A673 (cell line): ENCODE measurements at regions not wholly inside any gene's neighbourhood (a gene's known extent, or its start where the extent isn't known, plus 50 kb on each side); places are given as distances from the start of the nearest gene placed in this dataset.

Experiments
- BruUV-seq: library from RNA; stranded (reverse); fragments of 400-500 nt; replicated peaks from 2 replicates; lab custom pipeline; 2021; lab: Mats Ljungman, UMichigan
- CTCF ChIA-PET: fragments of 300-600 bp; sonication (Branson Sonifier 250); formaldehyde crosslinking; loops from one replicate; lab custom pipeline; 2022; ENCODE audit warnings: antibody characterized with exemption; lab: Charles Lee
- POLR2A ChIA-PET: fragments of 300-600 bp; sonication (Branson Sonifier 250); formaldehyde crosslinking; loops from one replicate; lab custom pipeline; 2022; ENCODE audit warnings: antibody characterized with exemption; ENCODE audit not compliant: low non-redundant PET; lab: Charles Lee
- DNase-seq: peaks from one replicate; pipeline ENCODE4 v3.0.0-alpha.2; 2015; ENCODE audit warnings: low spot score
- H3K27ac ChIP-seq: fragments of 200-600 bp; sonication (generic); 2 replicates; pipeline ENCODE4 v1.5.1; 2016; ENCODE audit warnings: mixed run types, low read depth, mild to moderate bottlenecking, mixed read lengths, antibody characterized with exemption, low read length; ENCODE audit not compliant: poor library complexity, severe bottlenecking
- H3K27me3 ChIP-seq: fragments of 200-600 bp; sonication (generic); replicated peaks from 2 replicates; pipeline ENCODE4 v1.6.1; 2017; ENCODE audit warnings: mixed run types, low read depth, mild to moderate bottlenecking, mixed read lengths, antibody characterized with exemption, low read length; ENCODE audit not compliant: insufficient read depth, poor library complexity
- H3K36me3 ChIP-seq: fragments of 200-600 bp; sonication (generic); 2 replicates; pipeline ENCODE4 v1.6.1; 2016; ENCODE audit warnings: mixed run types, mild to moderate bottlenecking, mixed read lengths, antibody characterized with exemption, low read length; ENCODE audit not compliant: insufficient read depth, poor library complexity, severe bottlenecking
- H3K4me1 ChIP-seq: fragments of 200-600 bp; sonication (generic); 2 replicates; pipeline ENCODE4 v1.6.1; 2017; ENCODE audit warnings: mixed run types, mild to moderate bottlenecking, mixed read lengths, antibody characterized with exemption, low read length; ENCODE audit not compliant: insufficient read depth, poor library complexity, severe bottlenecking
- H3K4me3 ChIP-seq: fragments of 200-600 bp; sonication (generic); 2 replicates; pipeline ENCODE4 v1.5.1; 2016; ENCODE audit warnings: low read depth, mixed run types, mild to moderate bottlenecking, mixed read lengths, low read length; ENCODE audit not compliant: poor library complexity, severe bottlenecking
- H3K9me3 ChIP-seq: fragments of 200-600 bp; sonication (generic); 2 replicates; pipeline ENCODE4 v1.6.1; 2016; ENCODE audit warnings: mixed run types, low read depth, mild to moderate bottlenecking, mixed read lengths, antibody characterized with exemption, low read length; ENCODE audit not compliant: poor library complexity, severe bottlenecking
- EZH2 ChIP-seq: fragments of 200-600 bp; sonication (generic); IDR thresholded peaks from 2 replicates; pipeline ENCODE4 v1.6.1; 2017; ENCODE audit warnings: borderline replicate concordance, low read depth, mild to moderate bottlenecking, mixed read lengths, antibody characterized with exemption, low read length; ENCODE audit not compliant: poor library complexity, severe bottlenecking
- intact Hi-C: fragments of 100-400 bp; cut with micrococcal nuclease; formaldehyde crosslinking; loops from one replicate; pipeline ENCODE4 v1.10.0; 2022; ENCODE audit not compliant: unreplicated experiment
- TF ChIP-seq, protein P1 (sequence below): fragments of 300-800, 200-600 bp; sonication (generic); conservative IDR thresholded peaks from 2 replicates; pipeline ENCODE4 v1.5.1; 2017; ENCODE audit warnings: low read depth, mild to moderate bottlenecking, antibody characterized with exemption, low read length, moderate library complexity, mixed read lengths

DNA sequence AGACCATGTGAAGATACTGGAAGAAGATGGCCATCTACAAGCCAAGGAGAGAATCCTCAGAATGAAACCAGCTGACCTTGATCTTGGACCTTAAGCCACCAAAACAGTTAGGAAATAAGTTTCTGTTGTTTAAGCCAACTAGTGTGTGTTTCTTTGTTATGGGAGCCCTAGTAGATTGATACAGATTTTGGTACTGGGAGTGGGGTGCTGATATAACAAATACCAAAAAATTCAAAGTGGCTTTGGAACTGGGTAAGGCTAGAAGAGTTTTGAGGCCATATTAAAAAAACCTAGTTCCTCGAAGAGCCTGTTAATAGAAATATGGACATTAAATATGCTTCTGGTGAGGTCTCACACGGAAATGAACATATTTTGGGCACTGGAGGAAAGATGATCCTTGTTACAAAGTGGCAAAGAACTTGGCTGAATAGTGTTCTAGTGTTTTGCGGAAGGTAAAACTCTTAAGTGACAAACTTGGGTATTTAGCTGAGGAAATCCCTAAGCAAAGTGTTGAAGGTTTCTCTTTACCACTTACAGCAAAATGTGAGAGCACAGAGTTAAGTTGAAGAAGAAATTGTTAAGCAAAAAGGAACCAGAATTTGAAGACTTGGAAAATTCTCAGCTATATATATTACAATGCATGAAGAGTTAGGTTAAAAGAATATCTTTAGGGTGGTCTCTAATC, 55.1 kb upstream of the CD83 start:
- H3K27ac ChIP-seq = no peak overlapping the region
- H3K27me3 ChIP-seq = no peaks in the 10 kb centered on the region
- CTCF ChIA-PET = no interaction called here
- BruUV-seq = no TSS peak
- intact Hi-C loops = no loop called here
- H3K9me3 ChIP-seq = peaks cover 4% of the 10 kb centered on the region
- DNase-seq = no peak
- no peaks in the 10 kb centered on the region for H3K4me1 ChIP-seq
- TF ChIP-seq, protein P1, sequence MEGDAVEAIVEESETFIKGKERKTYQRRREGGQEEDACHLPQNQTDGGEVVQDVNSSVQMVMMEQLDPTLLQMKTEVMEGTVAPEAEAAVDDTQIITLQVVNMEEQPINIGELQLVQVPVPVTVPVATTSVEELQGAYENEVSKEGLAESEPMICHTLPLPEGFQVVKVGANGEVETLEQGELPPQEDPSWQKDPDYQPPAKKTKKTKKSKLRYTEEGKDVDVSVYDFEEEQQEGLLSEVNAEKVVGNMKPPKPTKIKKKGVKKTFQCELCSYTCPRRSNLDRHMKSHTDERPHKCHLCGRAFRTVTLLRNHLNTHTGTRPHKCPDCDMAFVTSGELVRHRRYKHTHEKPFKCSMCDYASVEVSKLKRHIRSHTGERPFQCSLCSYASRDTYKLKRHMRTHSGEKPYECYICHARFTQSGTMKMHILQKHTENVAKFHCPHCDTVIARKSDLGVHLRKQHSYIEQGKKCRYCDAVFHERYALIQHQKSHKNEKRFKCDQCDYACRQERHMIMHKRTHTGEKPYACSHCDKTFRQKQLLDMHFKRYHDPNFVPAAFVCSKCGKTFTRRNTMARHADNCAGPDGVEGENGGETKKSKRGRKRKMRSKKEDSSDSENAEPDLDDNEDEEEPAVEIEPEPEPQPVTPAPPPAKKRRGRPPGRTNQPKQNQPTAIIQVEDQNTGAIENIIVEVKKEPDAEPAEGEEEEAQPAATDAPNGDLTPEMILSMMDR = no peak
- TF ChIP-seq EZH2 = no peak
- POLR2A ChIA-PET = no interaction called here
- no peak overlapping the region for H3K4me3 ChIP-seq
- no peaks in the 10 kb centered on the region for H3K36me3 ChIP-seq

DNA sequence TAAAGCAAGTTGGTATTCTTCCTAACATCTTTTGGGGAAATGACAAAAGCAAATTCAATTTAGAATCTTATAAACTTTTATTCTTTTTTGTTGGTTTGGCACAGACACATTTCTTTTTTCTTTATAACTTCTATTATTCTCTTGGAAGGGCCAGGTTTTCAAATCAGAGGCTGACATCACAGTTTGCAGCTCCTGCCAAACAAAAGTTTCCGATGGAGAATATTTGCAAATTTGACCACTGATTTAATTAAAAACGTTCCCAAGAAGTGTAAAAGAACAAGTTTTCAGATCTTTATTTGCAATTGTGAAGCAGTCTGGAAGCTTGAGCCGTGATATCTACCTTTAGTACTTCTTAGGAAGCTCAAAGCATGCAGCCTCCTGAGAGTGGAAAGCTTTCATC, 53.8 kb upstream of the CD83 start:
- ChIA-PET POLR2A (no interaction called here), CTCF (interaction anchor here (0.8 kb wide), 1 partner anchor 81 kb away, joined by 8 read pairs; no protein-coding TSS in a partner anchor)
- TF ChIP-seq, protein P1 = no peak
- TF ChIP-seq EZH2 = no peak
- Histone ChIP-seq H3K27me3 (no peaks in the 10 kb centered on the region), H3K9me3 (peaks cover 4% of the 10 kb centered on the region), H3K27ac (no peak overlapping the region), H3K36me3 (no peaks in the 10 kb centered on the region), H3K4me3 (no peak overlapping the region), H3K4me1 (no peaks in the 10 kb centered on the region)
- intact Hi-C loops = no loop called here
- no peak for DNase-seq
- BruUV-seq = no TSS peak

DNA sequence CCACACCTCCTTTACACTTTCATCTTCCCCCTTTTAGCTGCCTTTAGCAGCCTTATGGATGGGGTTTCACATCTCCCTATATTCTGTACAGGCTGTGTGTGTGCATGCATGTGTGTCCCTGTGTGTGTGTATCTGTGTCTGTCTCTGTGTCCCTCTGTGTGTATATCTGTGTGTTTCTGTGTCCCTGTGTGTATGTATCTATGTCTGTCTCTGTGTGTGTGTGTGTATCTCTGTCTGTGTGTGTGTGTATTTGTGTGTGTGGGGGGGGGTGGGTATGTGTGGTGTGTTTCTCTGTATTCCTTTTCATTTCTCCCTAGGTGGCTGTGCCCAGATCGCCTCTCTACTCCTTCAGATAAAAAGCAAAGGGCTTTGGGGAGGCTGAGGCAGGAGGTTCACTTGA, 52.2 kb upstream of the CD83 start:
- intact Hi-C loops = loop anchor here (5.0 kb wide), 1 partner anchor 268 kb away; no protein-coding TSS in a partner anchor
- DNase-seq = no peak
- Histone ChIP-seq H3K27me3 (no peaks in the 10 kb centered on the region), H3K4me1 (no peaks in the 10 kb centered on the region), H3K27ac (no peak overlapping the region), H3K4me3 (no peak overlapping the region), H3K9me3 (peaks cover 4% of the 10 kb centered on the region), H3K36me3 (no peaks in the 10 kb centered on the region)
- TF ChIP-seq EZH2 = no peak
- TF ChIP-seq, protein P1 = no peak
- BruUV-seq = no TSS peak
- CTCF ChIA-PET = interaction anchor here (2.3 kb wide), 2 partner anchors 152 to 157 kb away, joined by 10 to 28 read pairs; no protein-coding TSS in a partner anchor
- POLR2A ChIA-PET = no interaction called here
